WTC11 (cell line): ENCODE measurements at regions not wholly inside any gene's neighbourhood (a gene's known extent, or its start where the extent isn't known, plus 50 kb on each side); places are given as distances from the start of the nearest gene placed in this dataset.

ENCODE experiments used
- ATAC-seq: fragments of 200-7000 bp; cut with Tn5 transposase; 2 replicates; pipeline ENCODE4 v1.10.0; 2021; ENCODE audit warnings: mild to moderate bottlenecking, moderate library complexity
- CTCF ChIA-PET: fragments of 300-600 bp; sonication (Branson Sonifier 250); formaldehyde crosslinking; loops from one replicate; lab custom pipeline; 2021; ENCODE audit warnings: antibody characterized with exemption; lab: Charles Lee
- POLR2A ChIA-PET: fragments of 350-600 bp; sonication (Branson Sonifier 250); formaldehyde crosslinking; loops from one replicate; lab custom pipeline; 2021; ENCODE audit warnings: antibody characterized with exemption; lab: Charles Lee
- DNase-seq: peaks from one replicate; pipeline ENCODE4 v3.0.0; 2021; ENCODE audit warnings: low spot score
- H3K27ac Mint-ChIP-seq: 2 replicates; pipeline ENCODE4 v1.8.0; 2021; ENCODE audit warnings: mixed read lengths
- H3K27me3 Mint-ChIP-seq: 2 replicates; pipeline ENCODE4 v1.8.0; 2021; ENCODE audit warnings: low read depth, mild to moderate bottlenecking, moderate library complexity, mixed read lengths
- H3K36me3 Mint-ChIP-seq: 2 replicates; pipeline ENCODE4 v1.8.0; 2021; ENCODE audit warnings: mixed read lengths
- H3K4me1 Mint-ChIP-seq: 2 replicates; pipeline ENCODE4 v1.8.0; 2022; ENCODE audit warnings: mixed read lengths
- H3K4me3 Mint-ChIP-seq: 2 replicates; pipeline ENCODE4 v1.8.0; 2021; ENCODE audit warnings: mild to moderate bottlenecking, moderate library complexity, mixed read lengths
- H3K9me3 Mint-ChIP-seq: 2 replicates; pipeline ENCODE4 v1.8.0; 2021; ENCODE audit warnings: mixed read lengths
- EMX1 ChIP-seq: fragments of 250-450 bp; sonication (Bioruptor Pico); IDR thresholded peaks from 2 replicates; pipeline ENCODE4 v1.8.0; 2021; ENCODE audit warnings: mild to moderate bottlenecking
- FOXP1 ChIP-seq: sonication (generic); formaldehyde crosslinking; IDR thresholded peaks from 2 replicates; pipeline ENCODE4 v1.8.0; 2022; ENCODE audit warnings: missing genetic modification reagents, mild to moderate bottlenecking, moderate library complexity, borderline replicate concordance
- HMGA2 ChIP-seq: fragments of 250-450 bp; sonication (Bioruptor Pico); IDR thresholded peaks from 2 replicates; pipeline ENCODE4 v1.4.0; 2021; ENCODE audit warnings: mild to moderate bottlenecking, moderate library complexity
- IRF2 ChIP-seq: sonication (generic); formaldehyde crosslinking; IDR thresholded peaks from 2 replicates; pipeline ENCODE4 v1.8.0; 2022; ENCODE audit warnings: low read depth, missing genetic modification reagents, borderline replicate concordance
- JUN ChIP-seq: sonication (generic); formaldehyde crosslinking; IDR thresholded peaks from 2 replicates; pipeline ENCODE4 v1.8.0; 2023; ENCODE audit warnings: mild to moderate bottlenecking, missing genetic modification reagents
- NR1H2 ChIP-seq: sonication (generic); formaldehyde crosslinking; IDR thresholded peaks from 2 replicates; pipeline ENCODE4 v1.9.0; 2021; ENCODE audit warnings: mild to moderate bottlenecking, moderate library complexity, missing genetic modification reagents
- OVOL2 ChIP-seq: fragments of 250-450 bp; sonication (Bioruptor Pico); IDR thresholded peaks from 2 replicates; pipeline ENCODE4 v1.9.0; 2021; ENCODE audit warnings: mild to moderate bottlenecking, borderline replicate concordance
- SMAD4 ChIP-seq: sonication (generic); formaldehyde crosslinking; IDR thresholded peaks from 2 replicates; pipeline ENCODE4 v1.8.0; 2022; ENCODE audit warnings: mild to moderate bottlenecking, missing genetic modification reagents
- SOX15 ChIP-seq: fragments of 250-450 bp; sonication (Bioruptor Pico); IDR thresholded peaks from 2 replicates; pipeline ENCODE4 v1.9.0; 2021; ENCODE audit warnings: mild to moderate bottlenecking
- TEAD4 ChIP-seq: sonication (generic); formaldehyde crosslinking; IDR thresholded peaks from 2 replicates; pipeline ENCODE4 v1.8.0; 2022; ENCODE audit warnings: mild to moderate bottlenecking, missing genetic modification reagents
- ZBTB21 ChIP-seq: sonication (generic); formaldehyde crosslinking; IDR thresholded peaks from 2 replicates; pipeline ENCODE4 v1.8.1; 2023; ENCODE audit warnings: mild to moderate bottlenecking, missing genetic modification reagents, borderline replicate concordance
- ZNF219 ChIP-seq: sonication (generic); formaldehyde crosslinking; IDR thresholded peaks from 2 replicates; pipeline ENCODE4 v1.8.0; 2023; ENCODE audit warnings: missing genetic modification reagents, mild to moderate bottlenecking, borderline replicate concordance
- ZNF232 ChIP-seq: sonication (generic); formaldehyde crosslinking; IDR thresholded peaks from 2 replicates; pipeline ENCODE4 v1.8.0; 2022; ENCODE audit warnings: mild to moderate bottlenecking, missing genetic modification reagents
- ZNF317 ChIP-seq: sonication (generic); formaldehyde crosslinking; IDR thresholded peaks from 2 replicates; pipeline ENCODE4 v1.8.1; 2023; ENCODE audit warnings: low read depth, mild to moderate bottlenecking, moderate library complexity, missing genetic modification reagents, borderline replicate concordance
- ZNF396 ChIP-seq: fragments of 250-450 bp; sonication (Bioruptor Pico); IDR thresholded peaks from 2 replicates; pipeline ENCODE4 v1.8.0; 2021; ENCODE audit warnings: mild to moderate bottlenecking, moderate library complexity, borderline replicate concordance
- TF ChIP-seq, protein P1 (sequence below): fragments of 250-450 bp; sonication (Bioruptor Pico); IDR thresholded peaks from 2 replicates; pipeline ENCODE4 v1.9.0; 2021; ENCODE audit warnings: mild to moderate bottlenecking
- TF ChIP-seq, protein P2 (sequence below): fragments of 250-450 bp; sonication (Bioruptor Pico); IDR thresholded peaks from 2 replicates; pipeline ENCODE4 v1.9.0; 2021; ENCODE audit warnings: moderate library complexity, mild to moderate bottlenecking, inconsistent platforms, borderline replicate concordance
- TF ChIP-seq, protein P3 (sequence below): sonication (generic); formaldehyde crosslinking; IDR thresholded peaks from 2 replicates; pipeline ENCODE4 v1.8.1; 2023; ENCODE audit warnings: mild to moderate bottlenecking, moderate library complexity, missing genetic modification reagents

DNA sequence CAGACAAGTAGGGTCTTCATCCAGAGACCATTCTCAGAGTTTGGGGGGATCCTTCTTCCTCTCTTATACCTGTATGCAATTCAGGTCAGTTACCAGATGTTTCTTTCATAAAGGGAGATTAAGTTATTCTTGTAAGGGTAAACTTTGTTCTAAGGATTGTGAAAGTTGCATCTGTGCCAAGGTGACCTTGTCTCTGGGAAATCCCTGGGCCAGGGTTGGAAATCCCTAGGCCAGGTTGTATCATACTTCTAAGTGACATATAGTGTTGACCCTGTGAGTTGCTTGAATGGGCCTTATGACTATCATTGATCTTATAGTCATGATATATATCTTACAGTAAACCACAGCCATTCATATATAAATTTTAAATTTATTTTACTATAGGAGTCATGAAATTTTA is 436.9 kb downstream of the RMST start:
- ATAC-seq (no peak), DNase-seq (no peak)
- H3K4me1 Mint-ChIP-seq, result peaks cover 9% of the 10 kb centered on the region; the same call in 1 of the 2 replicates
- H3K9me3 Mint-ChIP-seq, result peaks cover 20% of the 10 kb centered on the region
- no peak overlapping the region for H3K4me3 Mint-ChIP-seq
- no peaks in the 10 kb centered on the region for H3K27me3 Mint-ChIP-seq
- CTCF ChIA-PET, result no interaction called here
- no peak for TF ChIP-seq NR1H2
- TF ChIP-seq OVOL2 (CRISPR knock-in tag), result no peak
- POLR2A ChIA-PET, result no interaction called here
- no peaks in the 10 kb centered on the region for H3K36me3 Mint-ChIP-seq
- no peak overlapping the region for H3K27ac Mint-ChIP-seq

DNA sequence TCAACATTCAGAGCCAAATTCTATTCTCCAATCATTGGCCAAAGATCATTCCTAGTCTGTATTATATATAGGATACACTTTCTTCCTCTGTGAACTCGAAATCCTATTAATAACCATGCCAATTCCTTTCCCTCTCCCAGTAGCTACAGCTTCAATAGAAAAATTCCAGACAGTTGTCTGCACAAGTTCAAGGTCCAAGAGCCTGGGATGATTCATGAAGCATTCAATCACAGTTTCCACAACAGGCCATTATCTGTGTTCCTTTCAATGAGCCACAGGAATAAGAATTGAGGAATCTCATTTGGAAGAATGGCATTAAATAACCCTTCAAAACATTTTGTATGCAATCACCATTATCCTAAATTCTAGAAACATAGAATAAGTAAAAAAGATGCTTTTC is 437.4 kb downstream of the RMST start:
- ATAC-seq (no peak), DNase-seq (no peak)
- Mint-ChIP-seq H3K4me3 (no peak overlapping the region), H3K36me3 (no peaks in the 10 kb centered on the region), H3K4me1 (peaks cover 9% of the 10 kb centered on the region; the same call in 1 of the 2 replicates), H3K27me3 (no peaks in the 10 kb centered on the region), H3K9me3 (peaks cover 16% of the 10 kb centered on the region)
- POLR2A ChIA-PET, result no interaction called here
- TF ChIP-seq FOXP1 (CRISPR knock-in tag) (no peak), JUN (CRISPR knock-in tag) (no peak), OVOL2 (CRISPR knock-in tag) (no peak), EMX1 (no peak), SMAD4 (no peak)
- TF ChIP-seq, all 79 proteins: peak for 0
- CTCF ChIA-PET, result no interaction called here
- H3K27ac Mint-ChIP-seq, result no peak overlapping the region

DNA sequence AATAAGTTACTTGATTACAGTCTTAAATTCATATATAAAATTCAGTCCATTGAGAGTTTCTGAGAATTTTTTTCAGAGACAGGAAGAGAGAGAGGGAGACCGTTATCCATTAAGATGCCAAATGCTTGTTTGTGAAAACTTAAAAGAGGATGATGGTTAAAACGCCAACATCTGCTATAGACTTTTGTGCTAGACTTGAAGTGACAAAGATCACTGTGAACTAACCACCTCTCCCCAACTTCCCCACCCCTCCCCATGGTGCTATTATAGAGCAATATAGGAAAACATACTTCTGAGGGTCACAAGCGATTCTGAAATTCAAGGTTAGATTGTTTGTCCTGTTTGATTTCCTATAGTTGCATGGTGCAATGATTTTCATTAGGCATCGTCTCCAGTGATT is 440.8 kb downstream of the RMST start:
- DNase-seq, result no peak
- CTCF ChIA-PET, result no interaction called here
- H3K4me1 Mint-ChIP-seq, result peaks cover 4% of the 10 kb centered on the region; the same call in 1 of the 2 replicates
- H3K36me3 Mint-ChIP-seq, result no peaks in the 10 kb centered on the region
- no peak overlapping the region for H3K27ac Mint-ChIP-seq
- TF ChIP-seq IRF2 (CRISPR knock-in tag) (no peak), TEAD4 (no peak), ZNF232 (no peak), ZNF219 (no peak)
- TF ChIP-seq, protein P1, sequence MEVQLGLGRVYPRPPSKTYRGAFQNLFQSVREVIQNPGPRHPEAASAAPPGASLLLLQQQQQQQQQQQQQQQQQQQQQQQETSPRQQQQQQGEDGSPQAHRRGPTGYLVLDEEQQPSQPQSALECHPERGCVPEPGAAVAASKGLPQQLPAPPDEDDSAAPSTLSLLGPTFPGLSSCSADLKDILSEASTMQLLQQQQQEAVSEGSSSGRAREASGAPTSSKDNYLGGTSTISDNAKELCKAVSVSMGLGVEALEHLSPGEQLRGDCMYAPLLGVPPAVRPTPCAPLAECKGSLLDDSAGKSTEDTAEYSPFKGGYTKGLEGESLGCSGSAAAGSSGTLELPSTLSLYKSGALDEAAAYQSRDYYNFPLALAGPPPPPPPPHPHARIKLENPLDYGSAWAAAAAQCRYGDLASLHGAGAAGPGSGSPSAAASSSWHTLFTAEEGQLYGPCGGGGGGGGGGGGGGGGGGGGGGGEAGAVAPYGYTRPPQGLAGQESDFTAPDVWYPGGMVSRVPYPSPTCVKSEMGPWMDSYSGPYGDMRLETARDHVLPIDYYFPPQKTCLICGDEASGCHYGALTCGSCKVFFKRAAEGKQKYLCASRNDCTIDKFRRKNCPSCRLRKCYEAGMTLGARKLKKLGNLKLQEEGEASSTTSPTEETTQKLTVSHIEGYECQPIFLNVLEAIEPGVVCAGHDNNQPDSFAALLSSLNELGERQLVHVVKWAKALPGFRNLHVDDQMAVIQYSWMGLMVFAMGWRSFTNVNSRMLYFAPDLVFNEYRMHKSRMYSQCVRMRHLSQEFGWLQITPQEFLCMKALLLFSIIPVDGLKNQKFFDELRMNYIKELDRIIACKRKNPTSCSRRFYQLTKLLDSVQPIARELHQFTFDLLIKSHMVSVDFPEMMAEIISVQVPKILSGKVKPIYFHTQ (CRISPR knock-in tag), result no peak
- H3K9me3 Mint-ChIP-seq, result no peaks in the 10 kb centered on the region
- POLR2A ChIA-PET, result no interaction called here
- H3K27me3 Mint-ChIP-seq, result no peaks in the 10 kb centered on the region
- H3K4me3 Mint-ChIP-seq, result no peak overlapping the region
- ATAC-seq, result no peak

DNA sequence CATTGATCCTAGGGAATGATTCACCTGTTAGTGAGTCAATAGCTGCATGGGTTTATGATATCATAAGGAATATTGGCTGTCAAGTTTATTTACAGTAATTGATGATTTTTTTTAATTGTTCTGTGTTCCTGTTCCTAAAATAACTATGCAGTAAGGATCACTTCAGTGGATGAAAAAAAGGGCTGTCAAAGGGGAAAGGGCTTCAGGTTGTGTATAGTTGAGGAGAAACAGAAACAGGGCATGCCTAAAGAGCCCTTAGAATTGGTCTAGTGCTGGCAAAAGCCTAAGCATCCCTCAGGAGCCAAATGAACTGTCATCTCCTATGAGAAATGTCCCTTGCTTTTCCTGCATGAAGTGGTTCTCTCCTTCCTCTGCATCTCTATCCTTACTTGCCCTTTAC is 444.9 kb downstream of the RMST start:
- Mint-ChIP-seq H3K9me3 (no peaks in the 10 kb centered on the region), H3K36me3 (no peaks in the 10 kb centered on the region), H3K27ac (no peak overlapping the region), H3K4me1 (no peaks in the 10 kb centered on the region), H3K4me3 (no peak overlapping the region), H3K27me3 (no peaks in the 10 kb centered on the region)
- no peak for DNase-seq
- ChIA-PET CTCF (no interaction called here), POLR2A (no interaction called here)
- TF ChIP-seq, protein P2, sequence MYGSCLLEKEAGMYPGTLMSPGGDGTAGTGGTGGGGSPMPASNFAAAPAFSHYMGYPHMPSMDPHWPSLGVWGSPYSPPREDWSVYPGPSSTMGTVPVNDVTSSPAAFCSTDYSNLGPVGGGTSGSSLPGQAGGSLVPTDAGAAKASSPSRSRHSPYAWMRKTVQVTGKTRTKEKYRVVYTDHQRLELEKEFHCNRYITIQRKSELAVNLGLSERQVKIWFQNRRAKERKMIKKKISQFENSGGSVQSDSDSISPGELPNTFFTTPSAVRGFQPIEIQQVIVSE, result no peak
- TF ChIP-seq HMGA2 (CRISPR knock-in tag) (no peak), SOX15 (CRISPR knock-in tag) (no peak), ZNF317 (CRISPR knock-in tag) (no peak), ZBTB21 (CRISPR knock-in tag) (no peak), ZNF396 (CRISPR knock-in tag) (no peak)
- TF ChIP-seq, protein P3, sequence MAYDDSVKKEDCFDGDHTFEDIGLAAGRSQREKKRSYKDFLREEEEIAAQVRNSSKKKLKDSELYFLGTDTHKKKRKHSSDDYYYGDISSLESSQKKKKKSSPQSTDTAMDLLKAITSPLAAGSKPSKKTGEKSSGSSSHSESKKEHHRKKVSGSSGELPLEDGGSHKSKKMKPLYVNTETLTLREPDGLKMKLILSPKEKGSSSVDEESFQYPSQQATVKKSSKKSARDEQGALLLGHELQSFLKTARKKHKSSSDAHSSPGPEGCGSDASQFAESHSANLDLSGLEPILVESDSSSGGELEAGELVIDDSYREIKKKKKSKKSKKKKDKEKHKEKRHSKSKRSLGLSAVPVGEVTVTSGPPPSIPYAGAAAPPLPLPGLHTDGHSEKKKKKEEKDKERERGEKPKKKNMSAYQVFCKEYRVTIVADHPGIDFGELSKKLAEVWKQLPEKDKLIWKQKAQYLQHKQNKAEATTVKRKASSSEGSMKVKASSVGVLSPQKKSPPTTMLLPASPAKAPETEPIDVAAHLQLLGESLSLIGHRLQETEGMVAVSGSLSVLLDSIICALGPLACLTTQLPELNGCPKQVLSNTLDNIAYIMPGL (CRISPR knock-in tag), result no peak
- ATAC-seq, result no peak
